Type B pancreatic cell (in vitro differentiated cells): ENCODE measurements at regions not wholly inside any gene's neighbourhood (a gene's known extent, or its start where the extent isn't known, plus 50 kb on each side); places are given as distances from the start of the nearest gene placed in this dataset.

ENCODE experiments used
- DNase-seq: peaks from one replicate; pipeline ENCODE4 v3.0.0; 2021; ENCODE audit warnings: mixed read lengths; ENCODE audit not compliant: unreplicated experiment; ENCODE audit errors: extremely low spot score
- H3K27ac Mint-ChIP-seq: 2 replicates; pipeline ENCODE4 v1.8.0; 2021; ENCODE audit warnings: mild to moderate bottlenecking, mixed read lengths
- H3K27me3 Mint-ChIP-seq: 2 replicates; pipeline ENCODE4 v1.8.0; 2021; ENCODE audit warnings: mixed read lengths
- H3K36me3 Mint-ChIP-seq: 2 replicates; pipeline ENCODE4 v1.8.0; 2021; ENCODE audit warnings: mixed read lengths
- H3K4me1 Mint-ChIP-seq: one replicate; pipeline ENCODE4 v1.8.0; 2021; ENCODE audit warnings: mixed read lengths; ENCODE audit not compliant: unreplicated experiment
- H3K4me3 Mint-ChIP-seq: 2 replicates; pipeline ENCODE4 v1.8.0; 2021; ENCODE audit warnings: mild to moderate bottlenecking, mixed read lengths
- H3K9me3 Mint-ChIP-seq: 2 replicates; pipeline ENCODE4 v1.8.0; 2021; ENCODE audit warnings: mixed read lengths
- TF ChIP-seq, protein P1 (sequence below): fragments of 200-600 bp; sonication (generic); conservative IDR thresholded peaks from 2 replicates; pipeline ENCODE4 v1.5.0; 2021; ENCODE audit warnings: antibody characterized with exemption, mild to moderate bottlenecking

DNA sequence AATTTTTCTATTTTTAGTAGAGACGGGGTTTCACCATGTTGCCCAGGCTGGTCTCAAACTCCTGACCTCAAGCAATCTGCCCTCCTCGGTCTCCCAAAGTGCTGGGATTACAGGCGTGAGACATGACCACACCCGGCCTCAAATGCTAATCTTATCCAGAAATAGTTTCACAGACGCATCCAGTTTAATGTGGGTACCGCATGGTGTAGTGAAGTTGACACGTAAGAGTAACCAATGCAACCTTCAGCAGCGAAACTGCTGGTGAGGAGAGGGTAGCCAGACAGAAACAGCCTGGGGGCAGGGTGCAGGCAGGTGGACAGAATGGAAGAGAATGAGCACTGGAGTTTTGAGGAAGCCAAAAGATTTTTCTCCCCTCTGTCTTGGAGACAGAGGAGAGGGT, 63.5 kb upstream of the FAM180A start:
- H3K4me3 Mint-ChIP-seq: no peak overlapping the region
- H3K9me3 Mint-ChIP-seq: no peaks in the 10 kb centered on the region
- TF ChIP-seq, protein P1, sequence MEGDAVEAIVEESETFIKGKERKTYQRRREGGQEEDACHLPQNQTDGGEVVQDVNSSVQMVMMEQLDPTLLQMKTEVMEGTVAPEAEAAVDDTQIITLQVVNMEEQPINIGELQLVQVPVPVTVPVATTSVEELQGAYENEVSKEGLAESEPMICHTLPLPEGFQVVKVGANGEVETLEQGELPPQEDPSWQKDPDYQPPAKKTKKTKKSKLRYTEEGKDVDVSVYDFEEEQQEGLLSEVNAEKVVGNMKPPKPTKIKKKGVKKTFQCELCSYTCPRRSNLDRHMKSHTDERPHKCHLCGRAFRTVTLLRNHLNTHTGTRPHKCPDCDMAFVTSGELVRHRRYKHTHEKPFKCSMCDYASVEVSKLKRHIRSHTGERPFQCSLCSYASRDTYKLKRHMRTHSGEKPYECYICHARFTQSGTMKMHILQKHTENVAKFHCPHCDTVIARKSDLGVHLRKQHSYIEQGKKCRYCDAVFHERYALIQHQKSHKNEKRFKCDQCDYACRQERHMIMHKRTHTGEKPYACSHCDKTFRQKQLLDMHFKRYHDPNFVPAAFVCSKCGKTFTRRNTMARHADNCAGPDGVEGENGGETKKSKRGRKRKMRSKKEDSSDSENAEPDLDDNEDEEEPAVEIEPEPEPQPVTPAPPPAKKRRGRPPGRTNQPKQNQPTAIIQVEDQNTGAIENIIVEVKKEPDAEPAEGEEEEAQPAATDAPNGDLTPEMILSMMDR: no peak
- DNase-seq: no peak
- H3K36me3 Mint-ChIP-seq: no peaks in the 10 kb centered on the region
- no peak overlapping the region for H3K27ac Mint-ChIP-seq
- H3K27me3 Mint-ChIP-seq: no peaks in the 10 kb centered on the region
- peaks cover 21% of the 10 kb centered on the region for H3K4me1 Mint-ChIP-seq

DNA sequence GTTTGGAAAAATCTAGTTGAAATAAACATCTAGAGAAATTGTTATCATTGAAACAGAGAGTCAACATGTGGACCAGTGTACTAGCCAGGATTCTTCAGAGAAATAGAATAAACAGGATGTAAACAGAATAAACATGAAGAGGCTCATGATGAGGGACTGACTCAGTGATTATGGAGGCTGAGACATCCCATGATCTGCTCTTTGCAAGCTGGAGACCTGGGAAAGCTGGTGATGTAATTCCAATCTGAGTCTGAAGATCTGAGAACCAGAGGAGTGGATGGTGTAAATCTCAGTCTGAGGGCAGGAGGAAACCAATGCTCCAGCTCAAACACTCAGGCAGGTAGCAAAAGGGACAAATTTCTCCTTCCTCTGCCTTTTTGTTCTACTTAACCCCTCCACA, 62.9 kb upstream of the FAM180A start:
- no peak overlapping the region for H3K4me3 Mint-ChIP-seq
- no peak overlapping the region for H3K27ac Mint-ChIP-seq
- no peak for DNase-seq
- H3K9me3 Mint-ChIP-seq: no peaks in the 10 kb centered on the region
- no peaks in the 10 kb centered on the region for H3K27me3 Mint-ChIP-seq
- no peaks in the 10 kb centered on the region for H3K36me3 Mint-ChIP-seq
- peaks cover 21% of the 10 kb centered on the region for H3K4me1 Mint-ChIP-seq
- TF ChIP-seq, protein P1: no peak

DNA sequence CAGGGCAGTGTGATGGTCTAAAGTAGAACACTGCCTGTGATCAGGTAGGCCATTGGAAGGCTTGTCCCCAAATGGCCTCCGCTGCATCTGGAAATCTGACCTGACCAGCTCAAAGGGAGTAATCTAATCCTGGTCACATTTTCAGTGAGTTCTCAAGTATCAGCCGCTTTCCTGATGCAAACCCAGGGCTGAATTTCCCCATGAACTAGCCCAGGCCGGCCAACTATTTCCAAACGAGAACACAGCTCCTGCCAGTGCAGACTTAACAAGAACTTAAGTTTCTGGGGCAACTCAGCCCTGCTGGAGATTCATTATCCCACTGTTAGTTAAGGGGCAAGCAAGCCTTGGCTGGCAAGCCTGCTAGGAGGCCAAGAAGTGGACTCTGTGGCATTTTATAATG, 59.6 kb upstream of the FAM180A start:
- Mint-ChIP-seq H3K9me3 (no peaks in the 10 kb centered on the region), H3K27me3 (no peaks in the 10 kb centered on the region), H3K4me1 (peaks cover 21% of the 10 kb centered on the region), H3K27ac (no peak overlapping the region), H3K36me3 (no peaks in the 10 kb centered on the region), H3K4me3 (no peak overlapping the region)
- DNase-seq: no peak
- TF ChIP-seq, protein P1: no peak

DNA sequence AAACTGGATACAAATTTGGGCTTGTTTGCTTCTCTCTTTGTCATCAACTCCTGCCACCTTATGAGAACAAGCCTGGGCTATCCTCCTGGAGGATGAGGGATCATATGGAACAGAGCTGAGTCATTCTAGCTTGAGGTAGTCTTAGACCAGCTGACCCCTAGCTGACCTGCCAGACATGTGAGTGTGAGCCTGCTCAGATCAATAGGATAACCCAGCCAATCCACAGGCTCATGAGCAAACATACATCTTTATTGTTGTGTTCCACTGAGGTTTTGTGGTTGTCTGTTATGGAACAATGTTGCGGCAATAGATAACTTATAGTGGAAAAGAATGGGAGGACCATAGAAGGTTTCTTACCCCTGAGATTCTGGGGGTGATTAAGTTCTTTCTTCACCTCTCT, 54.5 kb upstream of the FAM180A start:
- H3K4me1 Mint-ChIP-seq: peaks cover 27% of the 10 kb centered on the region
- no peaks in the 10 kb centered on the region for H3K36me3 Mint-ChIP-seq
- no peak overlapping the region for H3K4me3 Mint-ChIP-seq
- TF ChIP-seq, protein P1: no peak
- no peak for DNase-seq
- no peaks in the 10 kb centered on the region for H3K9me3 Mint-ChIP-seq
- H3K27ac Mint-ChIP-seq: no peak overlapping the region
- peaks cover 6% of the 10 kb centered on the region for H3K27me3 Mint-ChIP-seq

DNA sequence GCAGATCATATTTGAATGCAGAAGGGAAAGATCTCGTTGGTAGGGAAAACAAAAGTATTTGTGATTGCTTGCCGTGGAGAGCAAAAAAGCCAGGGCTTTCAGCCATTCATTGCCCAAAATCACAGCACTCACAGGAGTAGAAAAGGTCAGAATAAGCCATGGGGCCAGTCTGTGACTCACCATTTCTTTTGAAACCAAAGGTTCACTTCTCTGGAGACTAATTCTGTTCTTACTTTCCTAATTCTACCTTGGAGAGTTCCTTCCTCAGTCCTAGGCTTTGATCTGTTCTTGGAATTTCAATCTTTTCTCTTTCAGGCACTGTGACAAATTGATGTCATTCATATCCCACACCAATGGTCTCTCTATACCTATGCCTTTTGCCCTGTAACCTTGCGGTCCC, 54.1 kb upstream of the FAM180A start:
- peaks cover 23% of the 10 kb centered on the region for H3K4me1 Mint-ChIP-seq
- TF ChIP-seq, protein P1: no peak
- no peaks in the 10 kb centered on the region for H3K9me3 Mint-ChIP-seq
- H3K4me3 Mint-ChIP-seq: no peak overlapping the region
- DNase-seq: no peak
- no peak overlapping the region for H3K27ac Mint-ChIP-seq
- H3K27me3 Mint-ChIP-seq: peaks cover 6% of the 10 kb centered on the region
- H3K36me3 Mint-ChIP-seq: no peaks in the 10 kb centered on the region

DNA sequence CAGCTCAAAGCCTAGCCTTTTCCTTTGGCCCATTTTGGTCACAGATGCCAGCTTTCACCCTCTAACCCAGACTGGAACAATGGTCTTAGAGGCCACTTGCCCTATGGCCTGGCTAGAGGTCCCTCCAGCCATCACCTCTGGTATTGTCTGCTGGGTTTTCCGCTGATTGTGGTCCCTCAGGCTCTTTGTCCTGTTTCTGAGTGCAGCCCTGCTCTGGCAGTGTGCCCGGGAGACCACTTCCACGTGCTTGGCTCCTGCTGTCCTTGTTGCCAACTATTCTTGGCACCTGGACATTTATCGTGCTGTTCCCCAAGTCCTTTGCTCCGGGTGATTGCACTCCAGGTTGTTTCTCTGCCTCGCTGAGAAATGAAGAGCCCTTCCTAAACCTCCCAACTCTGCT, 53.3 kb upstream of the FAM180A start:
- TF ChIP-seq, protein P1: no peak
- Mint-ChIP-seq H3K4me3 (no peak overlapping the region), H3K36me3 (no peaks in the 10 kb centered on the region), H3K9me3 (no peaks in the 10 kb centered on the region), H3K4me1 (peaks cover 21% of the 10 kb centered on the region), H3K27me3 (peaks cover 6% of the 10 kb centered on the region), H3K27ac (no peak overlapping the region)
- no peak for DNase-seq
